GM08714 (cell line): ENCODE measurements at regions not wholly inside any gene's neighbourhood (a gene's known extent, or its start where the extent isn't known, plus 50 kb on each side); places are given as distances from the start of the nearest gene placed in this dataset.

Experiments
- H3K4me3 ChIP-seq: fragments of 200-500 bp; sonication (Bioruptor generic); 2 replicates; pipeline ENCODE4 v1.5.1; 2014; ENCODE audit warnings: mild to moderate bottlenecking, low read length, inconsistent platforms
- ZNF274 ChIP-seq: IDR thresholded peaks from 2 replicates; pipeline ENCODE4 v1.6.1; 2012; ENCODE audit warnings: mild to moderate bottlenecking, low read depth, low read length

GRCh38 chr1:13943055-13943454 lies 243.1 kb downstream of the PRDM2 start:
- H3K4me3 ChIP-seq, result no peak overlapping the region
- TF ChIP-seq ZNF274, result no peak

GRCh38 chr1:13945856-13946255 lies 245.9 kb downstream of the PRDM2 start:
- no peak for TF ChIP-seq ZNF274
- no peak overlapping the region for H3K4me3 ChIP-seq

- no peak for TF ChIP-seq ZNF274
- H3K4me3 ChIP-seq, result no peak overlapping the region
These were observed 247.7 kb downstream of the PRDM2 start for GRCh38 chr1:13947658-13948057.

- H3K4me3 ChIP-seq, result no peak overlapping the region
- TF ChIP-seq ZNF274, result no peak
These were observed 248.4 kb downstream of the PRDM2 start for GRCh38 chr1:13948396-13948795.

GRCh38 chr1:13948888-13949391 lies 249.0 kb downstream of the PRDM2 start:
- no peak for TF ChIP-seq ZNF274
- H3K4me3 ChIP-seq, result no peak overlapping the region

GRCh38 chr1:13949546-13949945 lies 249.6 kb downstream of the PRDM2 start:
- H3K4me3 ChIP-seq, result no peak overlapping the region
- TF ChIP-seq ZNF274, result no peak

- no peak overlapping the region for H3K4me3 ChIP-seq
- TF ChIP-seq ZNF274, result no peak
These were observed 250.6 kb downstream of the PRDM2 start for GRCh38 chr1:13950637-13951036.

- TF ChIP-seq ZNF274, result no peak
- H3K4me3 ChIP-seq, result no peak overlapping the region
These were observed 252.1 kb downstream of the PRDM2 start for GRCh38 chr1:13951793-13952751.

GRCh38 chr1:13952985-13953384 lies 253.0 kb downstream of the PRDM2 start:
- no peak overlapping the region for H3K4me3 ChIP-seq
- TF ChIP-seq ZNF274, result no peak

GRCh38 chr1:13956393-13956792 lies 256.4 kb downstream of the PRDM2 start:
- TF ChIP-seq ZNF274, result no peak
- no peak overlapping the region for H3K4me3 ChIP-seq

- no peak for TF ChIP-seq ZNF274
- no peak overlapping the region for H3K4me3 ChIP-seq
These were observed 260.5 kb downstream of the PRDM2 start for GRCh38 chr1:13960375-13960987.

- TF ChIP-seq ZNF274, result no peak
These were observed 264.8 kb downstream of the PRDM2 start for GRCh38 chr1:13964768-13965167.

GRCh38 chr1:13965770-13966398 lies 265.9 kb downstream of the PRDM2 start:
- no peak overlapping the region for H3K4me3 ChIP-seq
- TF ChIP-seq ZNF274, result no peak

More at GRCh38 chr1:13964768-13965167, 264.8 kb downstream of the PRDM2 start:
- no peak overlapping the region for H3K4me3 ChIP-seq

- H3K4me3 ChIP-seq, result no peak overlapping the region
- no peak for TF ChIP-seq ZNF274
These were observed 267.7 kb downstream of the PRDM2 start for GRCh38 chr1:13967707-13968106.
